ENCODE measurements at regions not wholly inside any gene's neighbourhood (a gene's known extent, or its start where the extent isn't known, plus 50 kb on each side); places are given as distances from the start of the nearest gene placed in this dataset.

DNA sequence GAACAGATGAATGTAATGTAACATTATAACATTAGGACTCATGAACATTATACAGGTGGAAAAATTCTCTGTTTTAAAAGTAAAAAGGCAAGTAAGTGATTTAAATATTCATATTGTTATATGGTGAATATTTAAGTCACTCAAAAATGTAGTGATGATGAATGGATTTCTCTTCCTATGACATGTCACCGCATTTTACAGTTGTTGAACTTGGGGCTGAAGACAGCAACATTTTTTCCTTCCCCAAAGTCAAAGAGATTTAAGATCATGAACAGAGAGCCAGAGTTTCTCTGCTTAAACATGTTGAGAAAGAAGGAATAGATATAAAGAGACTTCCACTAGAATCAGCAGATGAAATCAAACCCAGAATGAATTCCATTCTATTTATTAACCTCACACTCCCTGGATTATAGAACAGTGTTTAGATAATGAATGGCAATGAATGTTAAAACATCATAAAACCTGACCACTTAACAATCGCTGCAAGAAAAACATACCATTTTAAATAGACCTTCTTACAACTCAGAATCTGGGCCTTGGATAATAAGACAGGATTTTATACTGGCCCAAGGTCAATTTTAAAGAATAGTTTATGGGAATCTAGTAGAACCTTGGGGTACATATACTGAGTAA, 163.6 kb upstream of the SIX2 start:
- intact Hi-C loops (cut with micrococcal nuclease): loop anchor here (10.0 kb wide), 1 partner anchor 158 kb away; no protein-coding TSS in a partner anchor
- ATAC-seq (no peak), DNase-seq (no peak)
- Mint-ChIP-seq H3K4me3 (no peak overlapping the region), H3K27ac (no peak overlapping the region), H3K27me3 (peaks cover 57% of the 10 kb centered on the region), H3K9me3 (peaks cover 2% of the 10 kb centered on the region), H3K4me1 (ENCODE audit: low read depth) (peaks cover 4% of the 10 kb centered on the region), H3K36me3 (ENCODE audit: low read depth) (no peaks in the 10 kb centered on the region)
- CTCF ChIA-PET: interaction anchor here (1.3 kb wide), 1 partner anchor 191 kb away, joined by 3 read pairs; no protein-coding TSS in a partner anchor
- POLR2A ChIA-PET: no interaction called here
- TF ChIP-seq, protein P1, sequence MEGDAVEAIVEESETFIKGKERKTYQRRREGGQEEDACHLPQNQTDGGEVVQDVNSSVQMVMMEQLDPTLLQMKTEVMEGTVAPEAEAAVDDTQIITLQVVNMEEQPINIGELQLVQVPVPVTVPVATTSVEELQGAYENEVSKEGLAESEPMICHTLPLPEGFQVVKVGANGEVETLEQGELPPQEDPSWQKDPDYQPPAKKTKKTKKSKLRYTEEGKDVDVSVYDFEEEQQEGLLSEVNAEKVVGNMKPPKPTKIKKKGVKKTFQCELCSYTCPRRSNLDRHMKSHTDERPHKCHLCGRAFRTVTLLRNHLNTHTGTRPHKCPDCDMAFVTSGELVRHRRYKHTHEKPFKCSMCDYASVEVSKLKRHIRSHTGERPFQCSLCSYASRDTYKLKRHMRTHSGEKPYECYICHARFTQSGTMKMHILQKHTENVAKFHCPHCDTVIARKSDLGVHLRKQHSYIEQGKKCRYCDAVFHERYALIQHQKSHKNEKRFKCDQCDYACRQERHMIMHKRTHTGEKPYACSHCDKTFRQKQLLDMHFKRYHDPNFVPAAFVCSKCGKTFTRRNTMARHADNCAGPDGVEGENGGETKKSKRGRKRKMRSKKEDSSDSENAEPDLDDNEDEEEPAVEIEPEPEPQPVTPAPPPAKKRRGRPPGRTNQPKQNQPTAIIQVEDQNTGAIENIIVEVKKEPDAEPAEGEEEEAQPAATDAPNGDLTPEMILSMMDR (IDR thresholded peaks at IDR 0.05): no peak

DNA sequence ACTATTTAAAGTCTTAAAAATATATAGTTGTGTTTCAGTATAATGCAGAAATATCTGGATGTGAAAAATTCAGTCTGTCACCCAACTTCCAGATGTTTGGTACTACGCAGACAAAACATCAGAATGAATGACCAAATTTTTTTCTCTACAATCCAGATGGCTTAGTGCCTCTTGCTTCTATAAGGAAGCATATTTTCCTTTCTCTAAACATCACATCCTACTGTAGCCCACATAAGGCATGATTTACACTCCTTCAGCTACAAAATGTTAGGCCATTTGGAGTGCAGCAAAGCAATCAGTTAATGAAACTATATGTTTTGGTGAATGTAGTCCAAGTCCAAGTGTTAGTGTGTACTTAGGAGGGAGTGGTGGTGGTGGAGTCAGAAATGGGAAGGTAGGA, 162.9 kb upstream of the SIX2 start:
- CTCF ChIA-PET: no interaction called here

DNA sequence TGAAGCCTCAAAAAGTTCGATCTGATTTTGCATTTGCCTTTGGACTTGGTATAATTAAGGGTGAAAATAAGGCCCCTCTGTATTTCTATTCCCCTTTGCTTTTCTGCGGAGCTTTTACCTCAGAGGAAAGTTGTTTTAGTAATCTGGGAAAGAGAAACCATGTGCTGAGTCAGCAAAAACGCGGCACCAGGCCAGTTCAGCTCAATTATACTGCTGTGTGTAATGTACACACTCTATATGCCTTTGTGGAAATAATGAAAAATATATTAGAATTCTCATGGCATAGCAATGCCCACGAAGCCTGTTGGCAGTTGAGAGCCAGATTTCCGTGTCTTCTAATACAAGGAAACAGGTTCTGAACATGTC, 161.9 kb upstream of the SIX2 start:
- ChIA-PET POLR2A (interaction anchor here (0.7 kb wide), 1 partner anchor 402 kb away, joined by 3 read pairs; no protein-coding TSS in a partner anchor), CTCF (no interaction called here)
- TF ChIP-seq, protein P1 (IDR thresholded peaks at IDR 0.05): no peak
- no peaks in the 10 kb centered on the region for H3K9me3 Mint-ChIP-seq
- DNase-seq (no peak), ATAC-seq (no peak)
- no peaks in the 10 kb centered on the region for H3K36me3 Mint-ChIP-seq (ENCODE audit: low read depth)
- peaks cover 56% of the 10 kb centered on the region for H3K27me3 Mint-ChIP-seq
- no peak overlapping the region for H3K4me3 Mint-ChIP-seq
- intact Hi-C loops (cut with micrococcal nuclease): loop anchor here (10.0 kb wide), 1 partner anchor 156 kb away; no protein-coding TSS in a partner anchor
- H3K4me1 Mint-ChIP-seq (ENCODE audit: low read depth): peaks cover 2% of the 10 kb centered on the region
- no peak overlapping the region for H3K27ac Mint-ChIP-seq

More for the DNA sequence above, 162.9 kb upstream of the SIX2 start:
- no peak for DNase-seq
- no peak for ATAC-seq
- H3K9me3 Mint-ChIP-seq: no peaks in the 10 kb centered on the region
- H3K36me3 Mint-ChIP-seq (ENCODE audit: low read depth): no peaks in the 10 kb centered on the region
- H3K4me1 Mint-ChIP-seq (ENCODE audit: low read depth): peaks cover 2% of the 10 kb centered on the region
- POLR2A ChIA-PET: no interaction called here
- peaks cover 54% of the 10 kb centered on the region for H3K27me3 Mint-ChIP-seq
- TF ChIP-seq, protein P1 (IDR thresholded peaks at IDR 0.05): no peak
- H3K4me3 Mint-ChIP-seq: no peak overlapping the region
- H3K27ac Mint-ChIP-seq: no peak overlapping the region
- intact Hi-C loops (cut with micrococcal nuclease): loop anchor here (10.0 kb wide), 1 partner anchor 157 kb away; no protein-coding TSS in a partner anchor

GRCh38 chr2:45170191-45171135, 161.2 kb upstream of the SIX2 start:
- intact Hi-C loops (cut with micrococcal nuclease): loop anchor here (10.0 kb wide), 1 partner anchor 156 kb away; no protein-coding TSS in a partner anchor
- TF ChIP-seq, protein P1 (IDR thresholded peaks at IDR 0.05): no peak
- Mint-ChIP-seq H3K9me3 (no peaks in the 10 kb centered on the region), H3K36me3 (ENCODE audit: low read depth) (no peaks in the 10 kb centered on the region), H3K27me3 (peaks cover 58% of the 10 kb centered on the region), H3K4me1 (ENCODE audit: low read depth) (peaks cover 2% of the 10 kb centered on the region), H3K4me3 (no peak overlapping the region), H3K27ac (no peak overlapping the region)
- DNase-seq (no peak), ATAC-seq (no peak)
- POLR2A ChIA-PET: no interaction called here
- CTCF ChIA-PET: interaction anchor here (1.2 kb wide), 1 partner anchor 323 kb away, joined by 3 read pairs; no protein-coding TSS in a partner anchor
